ENCODE measurements at regions not wholly inside any gene's neighbourhood (a gene's known extent, or its start where the extent isn't known, plus 50 kb on each side); places are given as distances from the start of the nearest gene placed in this dataset.

DNA sequence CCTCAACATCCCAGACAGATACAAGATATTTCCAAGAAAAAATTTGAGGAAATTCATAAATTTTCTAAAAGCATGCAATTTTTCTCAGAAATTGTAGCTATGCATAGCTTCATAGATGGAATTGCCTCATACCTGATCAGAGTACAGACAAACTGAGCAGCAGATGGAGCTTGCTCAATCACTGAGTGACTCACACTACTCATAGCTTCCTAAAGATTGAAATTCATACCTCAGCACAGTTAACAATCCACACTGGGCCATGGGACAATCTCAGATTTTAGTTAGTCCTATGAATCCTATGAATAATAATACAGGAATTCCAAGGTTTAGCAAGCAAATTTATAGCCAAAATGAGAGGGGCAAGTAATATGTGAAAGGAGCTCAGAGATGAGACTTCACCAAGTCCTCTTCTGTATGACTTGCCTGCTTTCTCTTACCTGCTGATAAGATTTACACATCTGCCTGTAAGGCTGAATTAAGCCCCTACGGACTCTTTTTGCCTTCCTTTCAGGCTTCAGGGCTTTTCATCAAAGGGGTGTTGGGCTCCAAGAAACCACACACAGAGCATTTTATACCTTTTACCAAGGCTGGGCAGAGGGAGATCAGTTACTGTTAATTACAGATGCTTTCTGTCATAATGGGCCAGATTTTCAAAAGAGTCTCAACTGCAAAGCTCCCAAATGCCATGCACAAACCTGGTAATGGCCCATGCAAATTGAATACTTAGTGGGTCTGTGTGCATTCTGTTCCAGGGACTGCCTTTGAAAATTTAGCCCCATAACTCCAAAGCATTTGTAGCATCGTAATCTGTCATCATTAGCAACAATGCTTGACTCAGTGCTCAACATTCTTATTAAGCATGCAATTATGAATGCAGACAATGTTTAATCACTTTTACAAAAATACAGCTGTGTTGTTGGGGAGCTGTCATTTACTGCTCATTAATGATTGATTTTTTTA is 439.3 kb downstream of the DTWD2 start:
- TF ChIP-seq, protein P1, sequence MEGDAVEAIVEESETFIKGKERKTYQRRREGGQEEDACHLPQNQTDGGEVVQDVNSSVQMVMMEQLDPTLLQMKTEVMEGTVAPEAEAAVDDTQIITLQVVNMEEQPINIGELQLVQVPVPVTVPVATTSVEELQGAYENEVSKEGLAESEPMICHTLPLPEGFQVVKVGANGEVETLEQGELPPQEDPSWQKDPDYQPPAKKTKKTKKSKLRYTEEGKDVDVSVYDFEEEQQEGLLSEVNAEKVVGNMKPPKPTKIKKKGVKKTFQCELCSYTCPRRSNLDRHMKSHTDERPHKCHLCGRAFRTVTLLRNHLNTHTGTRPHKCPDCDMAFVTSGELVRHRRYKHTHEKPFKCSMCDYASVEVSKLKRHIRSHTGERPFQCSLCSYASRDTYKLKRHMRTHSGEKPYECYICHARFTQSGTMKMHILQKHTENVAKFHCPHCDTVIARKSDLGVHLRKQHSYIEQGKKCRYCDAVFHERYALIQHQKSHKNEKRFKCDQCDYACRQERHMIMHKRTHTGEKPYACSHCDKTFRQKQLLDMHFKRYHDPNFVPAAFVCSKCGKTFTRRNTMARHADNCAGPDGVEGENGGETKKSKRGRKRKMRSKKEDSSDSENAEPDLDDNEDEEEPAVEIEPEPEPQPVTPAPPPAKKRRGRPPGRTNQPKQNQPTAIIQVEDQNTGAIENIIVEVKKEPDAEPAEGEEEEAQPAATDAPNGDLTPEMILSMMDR (IDR thresholded peaks at IDR 0.05; ENCODE audit: low read depth, low read length, poor library complexity, severe bottlenecking): no peak
- TF ChIP-seq EZH2phosphoT487 (IDR thresholded peaks at IDR 0.05; ENCODE audit: borderline replicate concordance, low read length): no peak
